ENCODE measurements at regions not wholly inside any gene's neighbourhood (a gene's known extent, or its start where the extent isn't known, plus 50 kb on each side); places are given as distances from the start of the nearest gene placed in this dataset.

GRCh38 chr12:118853634-118854033, 127.7 kb upstream of the SRRM4 start:
- Histone ChIP-seq H3K9ac (ENCODE audit: insufficient read depth in 1 of 2, low read length in 2 of 2) (no peak overlapping the region), H3K27me3 (ENCODE audit: control insufficient read depth in 3 of 3, insufficient read depth in 3 of 3, low read length in 2 of 3) (no peaks in the 10 kb centered on the region), H3K27ac (ENCODE audit: low read depth in 1 of 2, low read length in 1 of 2) (no peak overlapping the region), H3K36me3 (ENCODE audit: control insufficient read depth in 4 of 4, insufficient read depth in 4 of 4, low read length in 4 of 4) (no peaks in the 10 kb centered on the region), H3K9me3 (ENCODE audit: control insufficient read depth in 4 of 4, insufficient read depth in 3 of 4, low read length in 3 of 4) (peaks cover 0 to 2% (median 0%) of the 10 kb centered on the region in 4 donors), H3K4me3 (no peak overlapping the region), H3K4me1 (ENCODE audit: control insufficient read depth in 5 of 5, insufficient read depth in 5 of 5, low read length in 5 of 5) (no peaks in the 10 kb centered on the region)
- 61 to 64% methylated on average over 4 of the region's 4 CpGs for WGBS, 2 donors
- no peak for TF ChIP-seq CTCF (IDR thresholded peaks at IDR 0.05; ENCODE audit: control extremely low read depth, extremely low read depth)
- no peak for ATAC-seq (ENCODE audit: insufficient read depth, low FRiP score)
- no peak for DNase-seq

DNA sequence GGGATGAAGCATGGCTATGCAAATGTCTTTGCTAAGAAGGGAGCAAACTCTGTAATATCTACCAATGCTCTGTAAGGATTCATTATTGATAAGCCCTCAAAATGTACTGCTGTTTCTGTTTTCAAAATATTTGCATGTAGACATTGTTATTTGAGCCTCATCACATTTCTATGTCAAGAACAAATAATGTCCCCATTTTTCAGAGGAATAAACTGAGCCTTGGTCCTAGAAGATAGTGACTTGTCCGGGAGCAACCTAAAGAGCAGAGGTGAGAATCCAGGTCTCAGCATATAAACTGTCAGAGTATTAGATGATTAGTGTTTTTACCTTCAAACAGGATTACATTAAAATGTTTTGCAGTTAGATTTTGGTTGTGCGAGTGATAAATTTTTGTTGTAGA, 125.5 kb upstream of the SRRM4 start:
- no peak for TF ChIP-seq CTCF (IDR thresholded peaks at IDR 0.05; ENCODE audit: control extremely low read depth, extremely low read depth)
- no peaks in the 10 kb centered on the region for H3K36me3 ChIP-seq (ENCODE audit: control insufficient read depth in 4 of 4, insufficient read depth in 4 of 4, low read length in 4 of 4)
- H3K27ac ChIP-seq (ENCODE audit: low read depth in 1 of 2, low read length in 1 of 2): no peak overlapping the region
- H3K27me3 ChIP-seq (ENCODE audit: control insufficient read depth in 3 of 3, insufficient read depth in 3 of 3, low read length in 2 of 3): no peaks in the 10 kb centered on the region
- DNase-seq: no peak
- 93 to 95% methylated on average over 2 of the region's 2 CpGs for WGBS, 2 donors
- H3K4me1 ChIP-seq (ENCODE audit: control insufficient read depth in 5 of 5, insufficient read depth in 5 of 5, low read length in 5 of 5): no peaks in the 10 kb centered on the region
- no peak overlapping the region for H3K4me3 ChIP-seq
- no peak overlapping the region for H3K9ac ChIP-seq (ENCODE audit: insufficient read depth in 1 of 2, low read length in 2 of 2)
- H3K9me3 ChIP-seq (ENCODE audit: control insufficient read depth in 4 of 4, insufficient read depth in 3 of 4, low read length in 3 of 4): peaks cover 0 to 2% (median 0%) of the 10 kb centered on the region in 4 donors
- no peak for ATAC-seq (ENCODE audit: insufficient read depth, low FRiP score)

DNA sequence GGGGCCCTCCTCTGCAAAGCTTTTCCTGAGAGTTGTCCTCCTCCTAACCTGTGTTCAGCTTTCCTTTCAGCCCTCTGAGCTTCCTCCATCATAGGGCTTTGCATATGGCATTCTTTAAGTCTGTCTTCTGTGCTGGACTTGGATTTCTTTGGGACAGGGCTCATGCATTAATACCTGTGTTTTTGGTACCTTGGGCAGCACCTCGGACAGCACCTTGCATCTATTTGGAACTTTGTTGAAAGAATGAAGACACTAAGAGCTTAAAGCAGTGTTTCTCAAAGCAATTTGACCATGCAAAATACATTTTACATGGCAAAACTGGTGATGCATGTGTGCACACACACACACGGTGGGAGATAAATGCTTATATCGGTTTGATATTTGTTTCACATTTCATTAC, 115.0 kb upstream of the SRRM4 start:
- Histone ChIP-seq H3K36me3 (ENCODE audit: control insufficient read depth in 4 of 4, insufficient read depth in 4 of 4, low read length in 4 of 4) (no peaks in the 10 kb centered on the region), H3K27ac (ENCODE audit: low read depth in 1 of 2, low read length in 1 of 2) (no peak overlapping the region), H3K9me3 (ENCODE audit: control insufficient read depth in 4 of 4, insufficient read depth in 3 of 4, low read length in 3 of 4) (no peaks in the 10 kb centered on the region), H3K9ac (ENCODE audit: insufficient read depth in 1 of 2, low read length in 2 of 2) (no peak overlapping the region), H3K27me3 (ENCODE audit: control insufficient read depth in 3 of 3, insufficient read depth in 3 of 3, low read length in 2 of 3) (no peaks in the 10 kb centered on the region), H3K4me3 (no peak overlapping the region), H3K4me1 (ENCODE audit: control insufficient read depth in 5 of 5, insufficient read depth in 5 of 5, low read length in 5 of 5) (no peaks in the 10 kb centered on the region)
- DNase-seq (peak in 2 of 3 donors; percentile 14 to 15), ATAC-seq (ENCODE audit: insufficient read depth, low FRiP score) (no peak)
- 19 to 27% methylated on average over 3 of the region's 3 CpGs for WGBS, 2 donors
- no peak for TF ChIP-seq CTCF (IDR thresholded peaks at IDR 0.05; ENCODE audit: control extremely low read depth, extremely low read depth)

- Histone ChIP-seq H3K36me3 (ENCODE audit: control insufficient read depth in 4 of 4, insufficient read depth in 4 of 4, low read length in 4 of 4) (no peaks in the 10 kb centered on the region), H3K27ac (ENCODE audit: low read depth in 1 of 2, low read length in 1 of 2) (no peak overlapping the region), H3K9ac (ENCODE audit: insufficient read depth in 1 of 2, low read length in 2 of 2) (no peak overlapping the region), H3K4me1 (ENCODE audit: control insufficient read depth in 5 of 5, insufficient read depth in 5 of 5, low read length in 5 of 5) (no peaks in the 10 kb centered on the region), H3K4me3 (no peak overlapping the region), H3K9me3 (ENCODE audit: control insufficient read depth in 4 of 4, insufficient read depth in 3 of 4, low read length in 3 of 4) (no peaks in the 10 kb centered on the region), H3K27me3 (ENCODE audit: control insufficient read depth in 3 of 3, insufficient read depth in 3 of 3, low read length in 2 of 3) (no peaks in the 10 kb centered on the region)
- ATAC-seq (ENCODE audit: insufficient read depth, low FRiP score): no peak
- no peak for TF ChIP-seq CTCF (IDR thresholded peaks at IDR 0.05; ENCODE audit: control extremely low read depth, extremely low read depth)
- DNase-seq: no peak
- WGBS, 2 donors: 75 to 80% methylated on average over 2 of the region's 2 CpGs
Observed at GRCh38 chr12:118870551-118870950, 110.8 kb upstream of the SRRM4 start.

Measured in lung (tissue), 11 donors.